ENCODE measurements at regions not wholly inside any gene's neighbourhood (a gene's known extent, or its start where the extent isn't known, plus 50 kb on each side); places are given as distances from the start of the nearest gene placed in this dataset.

- ATAC-seq (no peak), DNase-seq (no peak)
- Histone ChIP-seq H3K4me3 (no peak overlapping the region), H3K9me3 (peaks cover 0 to 7% of the 10 kb centered on the region in 2 donors), H3K36me3 (no peaks in the 10 kb centered on the region), H3K4me1 (no peaks in the 10 kb centered on the region), H3K27me3 (no peaks in the 10 kb centered on the region), H3K27ac (no peak overlapping the region)
- TF ChIP-seq CTCF (IDR thresholded peaks at IDR 0.05), result no peak
- intact Hi-C loops (cut with DNase I), result no loop called here
Measured at GRCh38 chr12:107385509-107385908, 292.2 kb upstream of the CRY1 start.

GRCh38 chr12:107386569-107386968 is 293.2 kb upstream of the CRY1 start:
- no peaks in the 10 kb centered on the region for H3K36me3 ChIP-seq
- ATAC-seq, result no peak
- no peaks in the 10 kb centered on the region for H3K4me1 ChIP-seq
- H3K4me3 ChIP-seq, result no peak overlapping the region
- H3K27me3 ChIP-seq, result no peaks in the 10 kb centered on the region
- DNase-seq, result no peak
- intact Hi-C loops (cut with DNase I), result no loop called here
- no peak overlapping the region for H3K27ac ChIP-seq
- peaks cover 0 to 7% of the 10 kb centered on the region in 2 donors for H3K9me3 ChIP-seq
- no peak for TF ChIP-seq CTCF (IDR thresholded peaks at IDR 0.05)

- Histone ChIP-seq H3K27me3 (no peaks in the 10 kb centered on the region), H3K36me3 (no peaks in the 10 kb centered on the region), H3K4me3 (no peak overlapping the region), H3K9me3 (peaks cover 0 to 7% of the 10 kb centered on the region in 2 donors), H3K4me1 (no peaks in the 10 kb centered on the region), H3K27ac (no peak overlapping the region)
- DNase-seq, result no peak
- no peak for TF ChIP-seq CTCF (IDR thresholded peaks at IDR 0.05)
- intact Hi-C loops (cut with DNase I), result no loop called here
- no peak for ATAC-seq
Measured at GRCh38 chr12:107388263-107388662, 294.9 kb upstream of the CRY1 start.

GRCh38 chr12:107390414-107390813 is 295.2 kb upstream of the PWP1 start:
- intact Hi-C loops (cut with DNase I), result no loop called here
- H3K9me3 ChIP-seq, result peaks cover 0 to 7% of the 10 kb centered on the region in 2 donors
- ATAC-seq, result no peak
- no peak for DNase-seq
- no peak overlapping the region for H3K27ac ChIP-seq
- H3K4me1 ChIP-seq, result no peaks in the 10 kb centered on the region
- no peaks in the 10 kb centered on the region for H3K27me3 ChIP-seq
- no peaks in the 10 kb centered on the region for H3K36me3 ChIP-seq
- no peak for TF ChIP-seq CTCF (IDR thresholded peaks at IDR 0.05)
- H3K4me3 ChIP-seq, result no peak overlapping the region

- no peaks in the 10 kb centered on the region for H3K36me3 ChIP-seq
- H3K9me3 ChIP-seq, result peaks cover 0 to 7% of the 10 kb centered on the region in 2 donors
- no peak overlapping the region for H3K27ac ChIP-seq
- intact Hi-C loops (cut with DNase I), result no loop called here
- H3K4me1 ChIP-seq, result no peaks in the 10 kb centered on the region
- no peaks in the 10 kb centered on the region for H3K27me3 ChIP-seq
- no peak for TF ChIP-seq CTCF (IDR thresholded peaks at IDR 0.05)
- H3K4me3 ChIP-seq, result no peak overlapping the region
- ATAC-seq (no peak), DNase-seq (no peak)
Measured at GRCh38 chr12:107393043-107393717, 292.4 kb upstream of the PWP1 start.

Data from left lung (tissue), 4 donors.